Left forelimb (tissue), 1 donor: ENCODE measurements at regions not wholly inside any gene's neighbourhood (a gene's known extent, or its start where the extent isn't known, plus 50 kb on each side); places are given as distances from the start of the nearest gene placed in this dataset.

Source experiments
- DNase-seq: peaks from one replicate; pipeline ENCODE4 v3.0.0-alpha.2; 2018; ENCODE audit warnings: low spot score

- DNase-seq: no peak
Observed at GRCh38 chr10:44243851-44244510, 140.9 kb downstream of the CXCL12 start.

GRCh38 chr10:44242826-44243225, 142.1 kb downstream of the CXCL12 start:
- no peak for DNase-seq

GRCh38 chr10:44242091-44242490, 142.8 kb downstream of the CXCL12 start:
- no peak for DNase-seq

- no peak for DNase-seq
Observed at GRCh38 chr10:44240584-44241205, 144.2 kb downstream of the CXCL12 start.

GRCh38 chr10:44238212-44238611, 146.7 kb downstream of the CXCL12 start:
- no peak for DNase-seq

- DNase-seq: no peak
Observed at GRCh38 chr10:44237364-44238049, 147.4 kb downstream of the CXCL12 start.

GRCh38 chr10:44235363-44235762, 149.5 kb downstream of the CXCL12 start:
- no peak for DNase-seq

- no peak for DNase-seq
Observed at GRCh38 chr10:44234483-44234875, 150.4 kb downstream of the CXCL12 start.

GRCh38 chr10:44233561-44234482, 151.1 kb downstream of the CXCL12 start:
- DNase-seq: no peak

- no peak for DNase-seq
Observed at GRCh38 chr10:44217274-44217820, 167.6 kb downstream of the CXCL12 start.

GRCh38 chr10:44216073-44216472, 168.8 kb downstream of the CXCL12 start:
- no peak for DNase-seq

GRCh38 chr10:44209811-44210210, 175.1 kb downstream of the CXCL12 start:
- DNase-seq: no peak

GRCh38 chr10:44207160-44207559, 177.7 kb downstream of the CXCL12 start:
- no peak for DNase-seq

GRCh38 chr10:44206127-44206818, 178.6 kb downstream of the CXCL12 start:
- DNase-seq: no peak

GRCh38 chr10:44205067-44205466, 179.8 kb downstream of the CXCL12 start:
- no peak for DNase-seq

GRCh38 chr10:44203535-44203934, 181.4 kb downstream of the CXCL12 start:
- no peak for DNase-seq

GRCh38 chr10:44202952-44203351, 181.9 kb downstream of the CXCL12 start:
- no peak for DNase-seq

- DNase-seq: no peak
Observed at GRCh38 chr10:44201656-44202055, 183.2 kb downstream of the CXCL12 start.

GRCh38 chr10:44201011-44201410, 183.9 kb downstream of the CXCL12 start:
- DNase-seq: no peak

- DNase-seq: no peak
Observed at GRCh38 chr10:44199991-44200655, 184.8 kb downstream of the CXCL12 start.

- DNase-seq: no peak
Observed at GRCh38 chr10:44199267-44199666, 185.6 kb downstream of the CXCL12 start.
